K562 (cell line): ENCODE measurements at regions not wholly inside any gene's neighbourhood (a gene's known extent, or its start where the extent isn't known, plus 50 kb on each side); places are given as distances from the start of the nearest gene placed in this dataset.

Experiments
- CTCF ChIP-seq, 3 experiments: IDR thresholded peaks in 2 of 3; conservative IDR thresholded peaks in 1 of 3; 2 replicates each; pipeline ENCODE4 v1.5.1; 2011 to 2012; ENCODE audit warnings: low read length in 3 of 3, mild to moderate bottlenecking in 3 of 3, control low read depth in 2 of 3, improper control_type of control experiment in 1 of 3, inconsistent platforms in 1 of 3, low read depth in 1 of 3, mixed read lengths in 1 of 3, moderate library complexity in 1 of 3; ENCODE audit not compliant: insufficient read depth in 2 of 3
- EGR1 ChIP-seq: fragments of 450-650 bp; conservative IDR thresholded peaks from 2 replicates; pipeline ENCODE4 v1.6.1; 2017; ENCODE audit warnings: mild to moderate bottlenecking
- MYBL2 ChIP-seq, 2 experiments: fragments of 450-650 bp in 1 of 2; sonication (generic) in 1 of 2; formaldehyde crosslinking in 1 of 2; IDR thresholded peaks; 2 replicates each; pipeline versions ENCODE4 v1.6.1 to v1.8.1; 2017 to 2022; ENCODE audit warnings: borderline replicate concordance in 1 of 2, inconsistent platforms in 1 of 2, low read depth in 1 of 2, mild to moderate bottlenecking in 1 of 2, missing genetic modification reagents in 1 of 2, moderate library complexity in 1 of 2
- NFE2L1 ChIP-seq: fragments of 450-650 bp; IDR thresholded peaks from 2 replicates; pipeline ENCODE4 v1.6.1; 2016; ENCODE audit warnings: missing genetic modification characterization, low read depth, mild to moderate bottlenecking, missing compliant biosample characterization, moderate library complexity, borderline replicate concordance
- POLR2AphosphoS5 ChIP-seq: IDR thresholded peaks from 2 replicates; pipeline ENCODE4 v1.6.1; 2011; ENCODE audit warnings: mild to moderate bottlenecking, low read depth, low read length, moderate library complexity; ENCODE audit not compliant: control insufficient read depth, insufficient read depth
- TEAD1 ChIP-seq, 2 experiments: fragments of 450-650 bp in 1 of 2; sonication (generic) in 1 of 2; formaldehyde crosslinking; IDR thresholded peaks; 2 replicates each; pipeline versions ENCODE4 v1.4.0 to v1.8.0; 2020 to 2022; ENCODE audit warnings: mild to moderate bottlenecking in 2 of 2, missing genetic modification reagents in 1 of 2

- TF ChIP-seq POLR2AphosphoS5: no peak
- TF ChIP-seq NFE2L1 (tag): no peak
- TF ChIP-seq MYBL2 (IDR thresholded peaks at IDR 0.05; ENCODE audit: low read depth): no peak
- no peak for TF ChIP-seq MYBL2 (CRISPR knock-in tag; IDR thresholded peaks at IDR 0.05; ENCODE audit: borderline replicate concordance)
- TF ChIP-seq EGR1: no peak
- no peak for TF ChIP-seq TEAD1 (CRISPR knock-in tag; IDR thresholded peaks at IDR 0.05)
- no peak for TF ChIP-seq CTCF (IDR thresholded peaks at IDR 0.05 in 2 of 3, conservative IDR thresholded peaks at IDR 0.05 in 1 of 3; ENCODE audit: insufficient read depth in 2 of 3, low read depth in 1 of 3, low read length in 3 of 3)
These were observed 91.2 kb downstream of the IRX2 start for GRCh38 chr5:2660315-2660714.
